HepG2 (cell line): ENCODE measurements at regions not wholly inside any gene's neighbourhood (a gene's known extent, or its start where the extent isn't known, plus 50 kb on each side); places are given as distances from the start of the nearest gene placed in this dataset.

Source experiments
- BHLHE40 ChIP-seq: IDR thresholded peaks from 2 replicates; pipeline ENCODE4 v1.6.1; 2011; ENCODE audit warnings: low read length, improper control_type of control experiment
- BRF2 ChIP-seq: sonication (generic); formaldehyde crosslinking; IDR thresholded peaks from 2 replicates; pipeline ENCODE4 v1.8.1; 2022; ENCODE audit warnings: mild to moderate bottlenecking, missing genetic modification reagents
- DMAP1 ChIP-seq: IDR thresholded peaks from 2 replicates; pipeline ENCODE4 v1.6.1; 2016
- FOXM1 ChIP-seq: sonication (generic); formaldehyde crosslinking; IDR thresholded peaks from 2 replicates; pipeline ENCODE4 v1.5.0; 2020; ENCODE audit warnings: missing genetic modification reagents
- KAT7 ChIP-seq: IDR thresholded peaks from 2 replicates; pipeline ENCODE4 v1.6.1; 2018; ENCODE audit warnings: borderline replicate concordance, missing compliant biosample characterization
- KDM6A ChIP-seq: IDR thresholded peaks from 2 replicates; pipeline ENCODE4 v1.6.1; 2016; ENCODE audit warnings: low read depth
- KLF11 ChIP-seq: IDR thresholded peaks from 2 replicates; pipeline ENCODE4 v1.6.1; 2016; ENCODE audit warnings: missing compliant biosample characterization
- KLF16 ChIP-seq, 2 experiments: sonication (generic) in 1 of 2; formaldehyde crosslinking in 1 of 2; IDR thresholded peaks; 2 replicates each; pipeline versions ENCODE4 v1.6.1 to v1.8.0; 2016 to 2023; ENCODE audit warnings: missing genetic modification reagents in 2 of 2, missing compliant biosample characterization in 1 of 2
- NFIC ChIP-seq: IDR thresholded peaks from 2 replicates; pipeline ENCODE4 v1.6.1; 2012; ENCODE audit warnings: mild to moderate bottlenecking, low read length, inconsistent platforms
- NFYC ChIP-seq: IDR thresholded peaks from 2 replicates; pipeline ENCODE4 v1.6.1; 2016; ENCODE audit warnings: missing genetic modification reagents, missing compliant biosample characterization
- SALL1 ChIP-seq: sonication (generic); formaldehyde crosslinking; IDR thresholded peaks from 2 replicates; pipeline ENCODE4 v1.8.0; 2022; ENCODE audit warnings: mild to moderate bottlenecking, missing genetic modification reagents
- SRY ChIP-seq: sonication (generic); formaldehyde crosslinking; IDR thresholded peaks from 2 replicates; pipeline ENCODE4 v1.8.0; 2022; ENCODE audit warnings: mild to moderate bottlenecking, missing genetic modification reagents
- SSRP1 ChIP-seq: IDR thresholded peaks from 2 replicates; pipeline ENCODE4 v1.6.1; 2016; ENCODE audit warnings: control low read depth
- TEAD2 ChIP-seq: sonication (generic); formaldehyde crosslinking; IDR thresholded peaks from 2 replicates; pipeline ENCODE4 v1.9.0; 2021; ENCODE audit warnings: missing genetic modification reagents
- TP53 ChIP-seq: sonication (generic); formaldehyde crosslinking; conservative IDR thresholded peaks from 2 replicates; pipeline ENCODE4 v1.4.0; 2020; ENCODE audit warnings: missing genetic modification reagents
- ZGPAT ChIP-seq: IDR thresholded peaks from 2 replicates; pipeline ENCODE4 v1.6.1; 2016; ENCODE audit warnings: mild to moderate bottlenecking
- ZNF121 ChIP-seq: sonication (generic); formaldehyde crosslinking; IDR thresholded peaks from 2 replicates; pipeline ENCODE4 v1.5.0; 2020; ENCODE audit warnings: mild to moderate bottlenecking, missing genetic modification reagents
- ZNF232 ChIP-seq: sonication (generic); formaldehyde crosslinking; IDR thresholded peaks from 2 replicates; pipeline ENCODE4 v1.4.0; 2020; ENCODE audit warnings: missing genetic modification reagents, borderline replicate concordance
- ZNF260 ChIP-seq: sonication (generic); formaldehyde crosslinking; IDR thresholded peaks from 2 replicates; pipeline ENCODE4 v1.4.0; 2020; ENCODE audit warnings: missing genetic modification reagents, low read depth, mild to moderate bottlenecking, borderline replicate concordance
- ZNF275 ChIP-seq: sonication (generic); formaldehyde crosslinking; IDR thresholded peaks from 2 replicates; pipeline ENCODE4 v1.8.0; 2022; ENCODE audit warnings: missing genetic modification reagents, mild to moderate bottlenecking, inconsistent platforms, borderline replicate concordance
- ZNF331 ChIP-seq: sonication (generic); formaldehyde crosslinking; IDR thresholded peaks from 2 replicates; pipeline ENCODE4 v1.4.0; 2020; ENCODE audit warnings: missing genetic modification reagents
- ZNF576 ChIP-seq: sonication (generic); formaldehyde crosslinking; IDR thresholded peaks from 2 replicates; pipeline ENCODE4 v1.4.0; 2020; ENCODE audit warnings: mild to moderate bottlenecking, missing genetic modification reagents
- ZNF710 ChIP-seq: sonication (generic); formaldehyde crosslinking; IDR thresholded peaks from 2 replicates; pipeline ENCODE4 v1.5.0; 2020; ENCODE audit warnings: mild to moderate bottlenecking, missing genetic modification reagents, borderline replicate concordance
- ZNF740 ChIP-seq: sonication (generic); formaldehyde crosslinking; IDR thresholded peaks from 2 replicates; pipeline ENCODE4 v1.4.0; 2020; ENCODE audit warnings: missing genetic modification reagents

GRCh38 chr20:50392138-50392866 lies 117.9 kb upstream of the PTPN1 start (continued):
- no peak for TF ChIP-seq ZNF576 (CRISPR knock-in tag)
- no peak for TF ChIP-seq DMAP1 (CRISPR knock-in tag)
- no peak for TF ChIP-seq BHLHE40
- peak in 1 of 2 experiments; percentile 62; a peak in 1 of 4 replicates for TF ChIP-seq KLF16 (CRISPR knock-in tag; IDR thresholded peaks at IDR 0.05)
- TF ChIP-seq ZNF331: no peak
- TF ChIP-seq TP53 (CRISPR knock-in tag): no peak
- 0 out of 2 replicates have a peak, but pooled peaks have one; percentile 26 for TF ChIP-seq ZNF710 (CRISPR knock-in tag)
- TF ChIP-seq SRY: no peak
- no peak for TF ChIP-seq KLF11
- no peak for TF ChIP-seq KDM6A (CRISPR knock-in tag)
- no peak for TF ChIP-seq NFIC
- TF ChIP-seq BRF2 (CRISPR knock-in tag): 0 out of 2 replicates have a peak, but pooled peaks have one; percentile 7
- TF ChIP-seq KAT7 (CRISPR knock-in tag): 0 out of 2 replicates have a peak, but pooled peaks have one; percentile 24
- TF ChIP-seq ZNF275 (CRISPR knock-in tag): no peak
- no peak for TF ChIP-seq TEAD2 (CRISPR knock-in tag)
- TF ChIP-seq ZNF121 (CRISPR knock-in tag): peak; percentile 75
- 0 out of 2 replicates have a peak, but pooled peaks have one; percentile 20 for TF ChIP-seq SALL1 (CRISPR knock-in tag)
- 0 out of 2 replicates have a peak, but pooled peaks have one; percentile 39 for TF ChIP-seq ZNF232 (CRISPR knock-in tag)
- TF ChIP-seq SSRP1 (CRISPR knock-in tag): no peak
- 0 out of 2 replicates have a peak, but pooled peaks have one; percentile 6 for TF ChIP-seq FOXM1
- TF ChIP-seq ZGPAT (CRISPR knock-in tag): no peak
- TF ChIP-seq NFYC (CRISPR knock-in tag): no peak
- no peak for TF ChIP-seq ZNF740 (CRISPR knock-in tag)
- TF ChIP-seq ZNF260 (CRISPR knock-in tag): no peak
